Activated CD4-positive, CD25-positive, alpha-beta regulatory T cell treated with anti-CD3 and anti-CD28 coated beads, Interleukin-2, amount 50 U/mL, for 24 hours (primary cell): ENCODE measurements at regions not wholly inside any gene's neighbourhood (a gene's known extent, or its start where the extent isn't known, plus 50 kb on each side); places are given as distances from the start of the nearest gene placed in this dataset.

Source experiments
- ATAC-seq, 2 donors: fragments of 150-1000 bp; cut with Tn5 transposase; one replicate each; pipeline ENCODE4 v1.10.0; 2021; ENCODE audit warnings: mild to moderate bottlenecking in 1 of 2, moderate library complexity in 1 of 2

- no peak for ATAC-seq
Measured at GRCh38 chr2:195606179-195606578, 50.8 kb upstream of the SLC39A10 start.

GRCh38 chr2:195604706-195605105, 52.3 kb upstream of the SLC39A10 start:
- ATAC-seq: peak in 1 of 2 donors; percentile 17

- ATAC-seq: no peak
Measured at GRCh38 chr2:195603998-195604397, 53.0 kb upstream of the SLC39A10 start.

GRCh38 chr2:195603408-195603807, 53.6 kb upstream of the SLC39A10 start:
- ATAC-seq: no peak

- no peak for ATAC-seq
Measured at GRCh38 chr2:195602687-195603086, 54.3 kb upstream of the SLC39A10 start.

- no peak for ATAC-seq
Measured at GRCh38 chr2:195601361-195601760, 55.7 kb upstream of the SLC39A10 start.

GRCh38 chr2:195600778-195601177, 56.2 kb upstream of the SLC39A10 start:
- ATAC-seq: no peak

GRCh38 chr2:195596840-195597239, 60.2 kb upstream of the SLC39A10 start:
- ATAC-seq: no peak

- no peak for ATAC-seq
Measured at GRCh38 chr2:195595825-195596224, 61.2 kb upstream of the SLC39A10 start.

- ATAC-seq: no peak
Measured at GRCh38 chr2:195594919-195595694, 61.9 kb upstream of the SLC39A10 start.

GRCh38 chr2:195594248-195594647, 62.8 kb upstream of the SLC39A10 start:
- ATAC-seq: no peak

GRCh38 chr2:195592105-195592504, 64.9 kb upstream of the SLC39A10 start:
- no peak for ATAC-seq

- ATAC-seq: no peak
Measured at GRCh38 chr2:195590861-195591205, 66.2 kb upstream of the SLC39A10 start.

GRCh38 chr2:195590199-195590860, 66.7 kb upstream of the SLC39A10 start:
- no peak for ATAC-seq

GRCh38 chr2:195587966-195588365, 69.1 kb upstream of the SLC39A10 start:
- ATAC-seq: no peak

GRCh38 chr2:195586062-195586714, 70.8 kb upstream of the SLC39A10 start:
- no peak for ATAC-seq

GRCh38 chr2:195582188-195582587, 74.8 kb upstream of the SLC39A10 start:
- ATAC-seq: no peak

GRCh38 chr2:195579776-195580555, 77.1 kb upstream of the SLC39A10 start:
- no peak for ATAC-seq

GRCh38 chr2:195575879-195576401, 81.1 kb upstream of the SLC39A10 start:
- ATAC-seq: peak; percentile 71 to 76

GRCh38 chr2:195575016-195575415, 82.0 kb upstream of the SLC39A10 start:
- no peak for ATAC-seq

GRCh38 chr2:195574312-195574711, 82.7 kb upstream of the SLC39A10 start:
- ATAC-seq: no peak

- no peak for ATAC-seq
Measured at GRCh38 chr2:195572895-195573683, 83.9 kb upstream of the SLC39A10 start.
